HG02981 (cell line): ENCODE measurements at regions not wholly inside any gene's neighbourhood (a gene's known extent, or its start where the extent isn't known, plus 50 kb on each side); places are given as distances from the start of the nearest gene placed in this dataset.
"Not testable (repeated sequence)": the region's sequence is repeated elsewhere in the genome, so short reads cannot be mapped to it uniquely, and the experiment has no call there.

Experiments
- ATAC-seq: cut with Tn5 transposase; IDR thresholded peaks from one replicate; pipeline ENCODE4 v1.9.1; 2021; ENCODE audit warnings: mild to moderate bottlenecking, moderate library complexity; ENCODE audit not compliant: unreplicated experiment

- no peak for ATAC-seq
Observed at GRCh38 chr3:83251490-83251889, 1490.0 kb upstream of the GBE1 start.

- no peak for ATAC-seq
Observed at GRCh38 chr3:83250613-83251012, 1489.2 kb upstream of the GBE1 start.

- ATAC-seq = no peak
Observed at GRCh38 chr3:83248454-83248853, 1487.0 kb upstream of the GBE1 start.

- ATAC-seq = no peak
Observed at GRCh38 chr3:83235180-83235814, 1473.9 kb upstream of the GBE1 start.

GRCh38 chr3:83233715-83234114 is 1472.3 kb upstream of the GBE1 start:
- ATAC-seq = no peak

GRCh38 chr3:83230841-83231240 is 1469.4 kb upstream of the GBE1 start:
- no peak for ATAC-seq

- ATAC-seq = no peak
Observed at GRCh38 chr3:83230376-83230775, 1468.9 kb upstream of the GBE1 start.

- ATAC-seq = no peak
Observed at GRCh38 chr3:83226751-83227150, 1465.3 kb upstream of the GBE1 start.

- no peak for ATAC-seq
Observed at GRCh38 chr3:83224101-83224868, 1462.8 kb upstream of the GBE1 start.

GRCh38 chr3:83218383-83219200 is 1457.1 kb upstream of the GBE1 start:
- no peak for ATAC-seq

- ATAC-seq = not testable (repeated sequence)
Observed at GRCh38 chr3:83217595-83218118, 1456.2 kb upstream of the GBE1 start.

- no peak for ATAC-seq
Observed at GRCh38 chr3:83216919-83217594, 1455.6 kb upstream of the GBE1 start.

- no peak for ATAC-seq
Observed at GRCh38 chr3:83195243-83195642, 1433.8 kb upstream of the GBE1 start.

GRCh38 chr3:83193526-83193925 is 1432.1 kb upstream of the GBE1 start:
- ATAC-seq = no peak

GRCh38 chr3:83189634-83190033 is 1428.2 kb upstream of the GBE1 start:
- ATAC-seq = no peak

- ATAC-seq = no peak
Observed at GRCh38 chr3:83169473-83169872, 1408.0 kb upstream of the GBE1 start.

GRCh38 chr3:83150896-83151295 is 1389.5 kb upstream of the GBE1 start:
- ATAC-seq = no peak

- ATAC-seq = no peak
Observed at GRCh38 chr3:83140983-83141382, 1379.5 kb upstream of the GBE1 start.

- no peak for ATAC-seq
Observed at GRCh38 chr3:83131236-83131635, 1369.8 kb upstream of the GBE1 start.

- no peak for ATAC-seq
Observed at GRCh38 chr3:83122774-83123350, 1361.4 kb upstream of the GBE1 start.

- no peak for ATAC-seq
Observed at GRCh38 chr3:83093222-83093572, 1331.8 kb upstream of the GBE1 start.
